Right cardiac atrium (tissue), 5 donors: ENCODE measurements at regions not wholly inside any gene's neighbourhood (a gene's known extent, or its start where the extent isn't known, plus 50 kb on each side); places are given as distances from the start of the nearest gene placed in this dataset.
A peak's percentile ranks its signal among the peaks of the same experiment; 100 is the strongest.

Experiments
- ATAC-seq, 2 donors: fragments of 200-7000 bp; cut with Tn5 transposase; one replicate each; pipeline versions ENCODE4 v1.8.0 to v1.9.1; 2020; ENCODE audit warnings: moderate library complexity in 2 of 2, mild to moderate bottlenecking in 1 of 2
- DNase-seq, 3 donors: peaks; one replicate each; pipeline ENCODE4 v3.0.0-alpha.2; 2020
- H3K27ac ChIP-seq: one replicate; pipeline ENCODE4 v1.5.1; 2013; ENCODE audit warnings: mild to moderate bottlenecking, low read length, control low read depth, moderate library complexity
- H3K27me3 ChIP-seq: one replicate; pipeline ENCODE4 v1.6.1; 2013; ENCODE audit not compliant: control insufficient read depth, insufficient read depth
- H3K4me1 ChIP-seq: one replicate; pipeline ENCODE4 v1.6.1; 2013; ENCODE audit warnings: low read length; ENCODE audit not compliant: control insufficient read depth, insufficient read depth
- H3K4me3 ChIP-seq: one replicate; pipeline ENCODE4 v1.5.1; 2013; ENCODE audit warnings: low read length, control low read depth
- H3K9me3 ChIP-seq: one replicate; pipeline ENCODE4 v1.6.1; 2013; ENCODE audit warnings: low read length; ENCODE audit not compliant: control insufficient read depth
- whole genome bisulfite sequencing: extraction: QIAGEN DNeasy Blood & Tissue Kit; methylation state at CpG from one replicate; pipeline ENCODE4 v1.1.7; 2013; 5-methylcytosine and 5-hydroxymethylcytosine counted together
- intact Hi-C, 4 donors: fragments of 100-400 bp; cut with DNase I; formaldehyde crosslinking; loops; one replicate each; pipeline versions ENCODE4 v1.11.0 to v1.14.0; 2022 to 2023
- donor health status: healthy with polysubstance abuse.
- donor health status: DM: no; HTN: yes; CAD: no.
- donor health status: DM: no; HTN: no; CAD: no.
- donor health status: DM: no; HTN: yes; CAD: no; lungs with severe emphysema.
- donor health status: DM: yes; HTN: yes; CAD: no.

DNA sequence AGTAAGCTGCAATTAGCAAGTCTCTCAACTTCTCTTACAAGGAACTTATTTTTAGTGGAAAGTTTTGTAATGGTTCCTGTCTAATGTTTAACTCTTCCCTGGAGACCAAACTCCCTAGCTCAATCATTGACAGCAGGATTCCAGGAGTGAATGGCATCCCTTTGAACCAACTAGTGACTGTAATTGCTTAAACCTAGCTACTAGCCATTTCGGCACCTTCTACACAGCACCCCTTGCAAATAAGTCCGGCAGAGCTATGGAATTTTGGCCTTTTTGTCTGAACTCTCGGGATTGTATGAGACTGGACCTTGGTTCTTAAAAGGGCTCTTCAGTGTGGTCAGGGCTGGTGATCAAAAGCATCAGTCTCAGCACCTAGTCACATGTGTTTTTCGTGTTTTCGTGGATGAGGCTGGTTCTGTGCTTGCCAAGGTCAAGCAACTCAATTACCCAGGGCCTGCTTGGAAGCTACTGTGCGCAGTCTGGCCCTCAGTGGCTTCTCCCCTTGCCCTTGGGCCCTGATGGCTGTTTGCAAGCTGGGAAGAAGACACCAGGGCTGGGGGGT, 135.3 kb upstream of the NEDD9 start:
- intact Hi-C loops, result loop anchor here in 1 of 4 donors (10.0 kb wide), 1 partner anchor 67 kb away; no protein-coding TSS in a partner anchor
- Histone ChIP-seq H3K9me3 (no peaks in the 10 kb centered on the region), H3K4me3 (no peak overlapping the region), H3K4me1 (peaks cover 17% of the 10 kb centered on the region), H3K27ac (peak overlapping the region; percentile 84), H3K27me3 (no peaks in the 10 kb centered on the region)
- DNase-seq (no peak), ATAC-seq (no peak)
- 80% methylated on average over 6 of the region's 6 CpGs for WGBS

DNA sequence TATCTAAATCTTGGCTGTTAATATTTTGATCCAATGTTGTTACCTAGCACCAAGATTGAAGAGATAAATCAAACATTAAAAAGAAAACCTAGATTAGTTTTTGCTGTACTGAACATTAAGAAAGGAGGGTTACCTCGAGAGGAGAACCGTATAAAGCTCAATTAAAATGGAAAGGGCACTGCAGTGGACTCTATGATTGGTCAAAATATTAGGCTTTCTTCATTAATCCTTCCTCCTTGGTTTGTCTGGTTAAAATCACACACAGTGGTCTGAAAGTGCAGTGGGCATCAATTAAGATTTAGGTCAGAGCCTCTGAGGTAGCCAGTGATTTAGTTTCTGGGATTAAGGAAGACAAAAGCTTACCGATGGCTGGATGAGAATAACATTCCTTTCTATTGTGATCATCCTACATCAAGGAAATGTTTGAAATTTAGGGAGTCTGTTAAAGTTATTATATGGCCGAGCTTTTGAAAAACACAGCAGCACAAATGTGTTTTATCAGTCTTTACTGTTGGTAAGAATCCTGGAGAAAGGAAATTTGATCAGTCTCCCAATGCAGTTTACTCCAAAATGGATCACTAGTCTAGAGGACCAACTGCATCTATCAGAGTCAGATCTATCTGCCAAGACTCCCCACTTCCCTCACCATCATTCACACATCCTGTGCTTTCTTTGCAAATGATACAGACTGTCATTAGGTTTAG, 134.6 kb upstream of the NEDD9 start:
- Histone ChIP-seq H3K27ac (peak overlapping the region; percentile 30), H3K27me3 (no peaks in the 10 kb centered on the region), H3K4me1 (peaks cover 17% of the 10 kb centered on the region), H3K4me3 (no peak overlapping the region), H3K9me3 (no peaks in the 10 kb centered on the region)
- intact Hi-C loops, result loop anchor here in 1 of 4 donors (10.0 kb wide), 1 partner anchor 68 kb away; no protein-coding TSS in a partner anchor
- no peak for ATAC-seq
- DNase-seq, result no peak
- 60% methylated on average over 4 of the region's 4 CpGs for WGBS

DNA sequence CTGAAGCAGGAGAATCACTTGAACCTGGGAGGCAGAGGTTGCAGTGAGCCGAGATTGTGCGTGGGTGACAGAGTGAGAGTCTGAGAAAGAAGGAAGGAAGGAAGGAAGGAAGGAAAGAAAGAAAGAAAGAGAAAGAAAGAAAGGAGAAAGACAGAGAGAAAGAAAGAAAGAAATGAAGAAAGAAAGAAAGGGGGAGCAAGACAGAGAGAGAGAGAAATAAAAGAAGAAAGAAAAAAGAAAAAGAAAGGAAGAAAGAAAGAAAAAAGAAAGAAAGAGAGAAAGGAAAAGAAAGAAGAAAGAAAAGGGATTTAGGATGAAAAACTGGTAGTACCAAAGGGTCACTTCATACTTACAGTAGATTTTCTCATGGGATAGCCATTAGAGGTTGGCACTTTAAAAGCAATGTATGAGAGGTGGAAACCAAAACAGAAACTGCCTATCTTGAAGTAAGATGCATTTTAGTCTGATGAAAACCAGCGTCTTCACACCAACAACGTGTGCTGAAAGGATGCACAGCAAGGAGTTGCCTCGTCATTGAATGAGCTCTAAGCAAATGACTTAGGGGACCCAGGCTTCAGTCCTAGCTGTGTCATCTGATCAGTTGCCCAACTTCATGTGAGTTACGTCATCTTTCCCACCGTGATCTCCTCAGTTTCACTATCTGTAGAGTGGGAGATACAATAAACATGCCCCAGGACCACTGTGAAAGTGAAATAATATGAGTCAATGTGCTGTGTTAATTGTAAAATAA, 133.9 kb upstream of the NEDD9 start:
- Histone ChIP-seq H3K9me3 (no peaks in the 10 kb centered on the region), H3K4me1 (peaks cover 17% of the 10 kb centered on the region), H3K4me3 (no peak overlapping the region), H3K27me3 (no peaks in the 10 kb centered on the region), H3K27ac (peak overlapping the region; percentile 94)
- no peak for ATAC-seq
- no peak for DNase-seq
- intact Hi-C loops, result loop anchor here in 1 of 4 donors (10.0 kb wide), 1 partner anchor 68 kb away; no protein-coding TSS in a partner anchor
- WGBS, result 63% methylated on average over 7 of the region's 7 CpGs

DNA sequence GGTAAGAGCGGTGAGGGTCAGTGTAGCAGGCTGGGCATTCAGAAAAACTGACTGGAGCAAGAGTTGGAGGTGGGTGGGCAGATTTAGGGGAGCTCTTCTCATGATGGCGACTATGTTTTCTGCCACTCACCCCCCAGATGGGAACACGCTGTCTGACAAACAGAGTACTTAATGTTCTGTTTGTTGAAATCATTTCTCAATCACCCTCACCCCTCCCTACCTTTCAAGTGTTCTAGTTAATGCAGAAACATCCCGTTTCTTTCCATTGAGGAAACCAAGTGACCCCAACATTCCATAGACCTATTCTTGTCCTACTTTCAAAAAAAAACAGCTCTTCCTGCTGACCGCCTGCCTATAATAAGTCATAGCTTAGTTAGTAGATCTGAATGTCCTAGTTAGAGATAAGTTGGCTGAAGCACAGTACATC, 132.5 kb upstream of the NEDD9 start:
- Histone ChIP-seq H3K4me1 (peaks cover 13% of the 10 kb centered on the region), H3K4me3 (no peak overlapping the region), H3K9me3 (no peaks in the 10 kb centered on the region), H3K27ac (peak overlapping the region; percentile 90), H3K27me3 (no peaks in the 10 kb centered on the region)
- intact Hi-C loops, result loop anchor here in 1 of 4 donors (10.0 kb wide), 1 partner anchor 70 kb away; no protein-coding TSS in a partner anchor
- 55% methylated on average over 5 of the region's 5 CpGs for WGBS
- ATAC-seq, result peak; percentile 84 to 93
- DNase-seq, result no peak

DNA sequence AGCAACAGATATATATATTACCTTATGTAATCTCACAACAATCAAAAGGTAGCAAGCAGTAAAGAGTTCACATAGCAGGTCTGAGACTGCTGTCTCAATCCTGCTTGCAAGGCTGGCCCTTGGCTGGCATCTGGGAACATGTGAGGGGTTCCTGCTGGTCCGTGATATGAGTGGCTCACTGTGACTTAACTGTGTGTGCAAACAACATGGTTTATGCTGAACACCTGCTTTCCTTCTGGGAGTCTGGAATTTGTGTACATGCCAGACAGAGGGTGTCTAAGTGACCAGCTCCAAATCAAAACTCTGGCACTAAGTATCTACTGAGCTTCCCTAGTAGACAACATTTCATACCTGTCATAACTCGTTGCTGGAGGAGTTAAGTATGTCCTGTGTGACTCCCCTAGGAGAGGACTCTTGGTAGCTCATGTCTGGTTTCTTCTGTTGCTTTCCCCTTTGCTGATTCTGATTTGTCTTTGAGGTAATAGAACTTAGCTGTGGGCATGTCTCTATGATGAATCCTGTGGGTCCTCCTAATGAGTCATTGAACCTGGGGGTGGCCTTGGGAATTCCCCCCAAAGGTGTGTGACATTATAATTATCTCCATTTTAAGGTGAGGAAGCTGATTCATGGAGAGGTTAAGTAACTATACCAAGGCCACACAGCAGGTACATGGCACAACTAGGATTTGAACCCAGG, 131.6 kb upstream of the NEDD9 start:
- WGBS, result 74% methylated on average over 2 of the region's 2 CpGs
- Histone ChIP-seq H3K27me3 (no peaks in the 10 kb centered on the region), H3K4me1 (peaks cover 13% of the 10 kb centered on the region), H3K9me3 (no peaks in the 10 kb centered on the region), H3K4me3 (no peak overlapping the region), H3K27ac (peak overlapping the region; percentile 81)
- DNase-seq (no peak), ATAC-seq (no peak)
- intact Hi-C loops, result loop anchor here in 1 of 4 donors (10.0 kb wide), 1 partner anchor 71 kb away; no protein-coding TSS in a partner anchor

DNA sequence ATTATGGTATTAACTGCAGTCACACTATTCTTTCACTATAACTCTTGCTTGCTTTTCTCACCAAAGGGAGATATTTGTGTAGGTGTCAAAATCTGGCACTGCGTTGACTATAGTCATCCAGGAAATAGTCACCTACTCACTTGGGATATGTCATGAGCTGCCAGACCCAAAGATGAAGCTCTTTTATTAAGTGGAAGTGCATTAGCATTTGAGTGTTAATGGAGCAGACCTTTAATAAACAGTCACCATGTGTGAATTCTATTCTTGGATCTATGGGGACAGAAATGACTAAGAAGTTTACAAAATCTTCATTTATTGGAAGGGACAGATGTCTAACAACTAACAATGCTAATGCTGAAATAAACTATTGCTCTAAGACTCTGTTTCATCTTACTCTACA, 130.1 kb upstream of the NEDD9 start:
- intact Hi-C loops, result loop anchor here in 1 of 4 donors (10.0 kb wide), 1 partner anchor 72 kb away; no protein-coding TSS in a partner anchor
- ATAC-seq (no peak), DNase-seq (no peak)
- H3K27ac ChIP-seq, result no peak overlapping the region
- H3K27me3 ChIP-seq, result no peaks in the 10 kb centered on the region
- no peaks in the 10 kb centered on the region for H3K9me3 ChIP-seq
- H3K4me1 ChIP-seq, result peaks cover 9% of the 10 kb centered on the region
- no peak overlapping the region for H3K4me3 ChIP-seq
- WGBS, result 61% methylated on average over 1 of the region's 1 CpG

DNA sequence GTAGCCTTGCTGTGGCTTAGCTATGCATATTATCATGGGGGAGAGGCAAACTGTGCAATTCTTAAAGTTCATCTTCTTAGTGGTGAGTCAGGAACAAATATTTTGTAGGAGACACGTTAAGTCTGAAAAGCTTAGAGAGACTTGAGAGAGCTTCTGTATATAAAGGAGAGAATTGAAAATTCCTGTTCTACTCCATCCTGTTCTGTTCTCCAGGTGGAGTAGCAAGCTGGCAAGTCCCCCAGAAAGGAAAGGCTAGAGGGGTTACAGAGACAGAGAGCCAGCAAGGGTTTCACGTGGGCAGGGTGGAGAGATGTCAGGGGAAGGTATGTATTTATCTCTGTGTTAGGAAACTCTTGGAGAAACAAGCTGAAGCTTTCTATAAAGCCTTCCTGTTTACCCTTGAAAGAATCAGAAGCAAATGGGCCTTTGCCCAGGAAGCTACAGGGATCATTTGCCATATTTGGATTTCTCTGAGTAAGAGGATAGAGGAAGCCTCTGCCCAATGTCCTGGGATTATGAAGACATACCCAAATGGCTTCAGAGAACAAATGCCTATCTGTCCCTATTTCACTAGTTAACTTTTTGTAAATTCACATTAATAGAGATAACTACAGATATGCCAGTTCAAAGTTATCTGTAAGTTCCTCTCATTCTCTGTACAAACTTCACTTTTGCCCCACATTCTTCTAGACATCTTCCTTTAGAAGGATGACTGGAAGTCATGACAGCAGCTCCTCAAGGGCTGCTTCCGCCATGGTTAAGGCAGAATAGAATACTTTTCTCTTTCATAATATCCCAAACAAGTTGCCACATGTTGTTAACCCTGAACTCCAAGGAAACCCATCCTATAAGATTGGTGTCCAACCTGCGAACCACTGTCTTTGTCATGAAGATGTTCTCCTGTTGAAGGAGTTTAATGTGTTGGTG, 126.7 kb upstream of the NEDD9 start:
- WGBS, result 77% methylated on average over 4 of the region's 4 CpGs
- Histone ChIP-seq H3K4me1 (peaks cover 10% of the 10 kb centered on the region), H3K27ac (peak overlapping the region; percentile 76), H3K4me3 (no peak overlapping the region), H3K27me3 (no peaks in the 10 kb centered on the region), H3K9me3 (no peaks in the 10 kb centered on the region)
- ATAC-seq (no peak), DNase-seq (no peak)
- intact Hi-C loops, result loop anchor here in 1 of 4 donors (10.0 kb wide), 1 partner anchor 124 kb away; the partner anchor contains the start of gene NEDD9

DNA sequence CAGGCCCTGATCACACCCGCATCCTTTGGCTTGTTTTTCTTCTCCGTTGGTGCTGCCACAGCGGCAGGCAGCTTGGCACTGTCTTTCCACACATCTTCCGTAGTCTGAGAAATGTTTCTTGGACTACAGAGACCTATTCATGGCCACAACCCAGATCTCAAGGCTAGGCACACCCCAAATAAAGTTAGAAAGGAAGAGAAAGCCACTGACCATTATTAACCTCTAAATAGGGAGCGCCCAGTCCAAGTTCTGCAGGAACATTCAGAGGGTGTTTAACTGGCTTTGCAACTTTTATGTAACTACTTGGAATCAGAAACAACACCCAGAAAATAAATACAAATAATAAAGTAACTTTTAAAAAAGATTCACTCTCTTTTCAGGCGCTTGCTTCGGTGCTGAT, 124.8 kb upstream of the NEDD9 start:
- DNase-seq, result no peak
- WGBS, result 77% methylated on average over 7 of the region's 7 CpGs
- ATAC-seq, result peak; percentile 41 to 70
- intact Hi-C loops, result loop anchor here in 1 of 4 donors (10.0 kb wide), 1 partner anchor 122 kb away; the partner anchor contains the start of gene NEDD9
- H3K27ac ChIP-seq, result peak overlapping the region; percentile 97
- no peaks in the 10 kb centered on the region for H3K27me3 ChIP-seq
- peaks cover 9% of the 10 kb centered on the region for H3K4me1 ChIP-seq
- H3K9me3 ChIP-seq, result no peaks in the 10 kb centered on the region
- no peak overlapping the region for H3K4me3 ChIP-seq

DNA sequence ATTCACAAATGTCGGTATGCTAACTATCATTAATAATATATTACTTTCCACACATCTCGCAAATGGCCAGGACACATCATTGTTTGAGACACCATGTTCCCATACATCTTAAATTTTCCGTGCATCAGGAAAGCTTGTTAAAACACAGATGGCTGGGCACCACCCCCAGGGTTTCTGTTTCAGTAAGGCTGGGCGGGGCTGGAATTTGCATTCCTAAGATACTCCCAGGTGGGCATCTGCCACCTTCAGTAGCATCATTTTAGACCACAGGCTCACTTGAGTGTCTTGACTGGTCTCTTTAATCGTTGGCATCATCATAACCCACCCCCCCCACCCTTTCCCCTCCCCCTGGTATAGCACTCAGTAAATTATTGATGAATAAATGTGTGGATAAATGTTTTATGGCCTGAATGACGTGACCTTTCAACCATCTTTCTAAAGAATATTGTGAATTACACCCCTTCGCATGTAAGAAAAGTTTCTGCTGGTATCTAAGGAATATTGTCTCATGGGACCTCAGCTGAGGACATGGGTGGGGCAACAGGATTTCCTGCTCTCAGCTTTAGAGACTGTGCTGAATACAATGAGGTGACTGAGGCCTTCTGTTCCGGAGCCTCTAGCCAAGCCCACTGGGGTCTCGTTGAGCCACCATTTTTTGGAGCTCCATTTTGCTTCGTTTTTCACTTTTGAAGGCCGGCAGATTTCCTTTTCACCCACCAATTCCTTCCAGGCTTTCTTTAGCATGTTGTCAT, 124.1 kb upstream of the NEDD9 start:
- peak overlapping the region; percentile 97 for H3K27ac ChIP-seq
- 72% methylated on average over 11 of the region's 11 CpGs for WGBS
- H3K9me3 ChIP-seq, result no peaks in the 10 kb centered on the region
- DNase-seq, result peak; percentile 46 to 63 (median 51)
- no peak overlapping the region for H3K4me3 ChIP-seq
- intact Hi-C loops, result loop anchor here in 1 of 4 donors (10.0 kb wide), 1 partner anchor 122 kb away; the partner anchor contains the start of gene NEDD9
- H3K27me3 ChIP-seq, result no peaks in the 10 kb centered on the region
- peak; percentile 83 to 96 for ATAC-seq
- H3K4me1 ChIP-seq, result peaks cover 9% of the 10 kb centered on the region
